NOMO-1 treated with dmso at 0.1 percent for 144 hours (cell line): ENCODE measurements at regions not wholly inside any gene's neighbourhood (a gene's known extent, or its start where the extent isn't known, plus 50 kb on each side); places are given as distances from the start of the nearest gene placed in this dataset.
A peak's percentile ranks its signal among the peaks of the same experiment; 100 is the strongest.

Experiments used
- DNase-seq: peaks from one replicate; lab custom pipeline; 2025; ENCODE audit not compliant: unreplicated experiment; lab: John Stamatoyannopoulos, UW

DNA sequence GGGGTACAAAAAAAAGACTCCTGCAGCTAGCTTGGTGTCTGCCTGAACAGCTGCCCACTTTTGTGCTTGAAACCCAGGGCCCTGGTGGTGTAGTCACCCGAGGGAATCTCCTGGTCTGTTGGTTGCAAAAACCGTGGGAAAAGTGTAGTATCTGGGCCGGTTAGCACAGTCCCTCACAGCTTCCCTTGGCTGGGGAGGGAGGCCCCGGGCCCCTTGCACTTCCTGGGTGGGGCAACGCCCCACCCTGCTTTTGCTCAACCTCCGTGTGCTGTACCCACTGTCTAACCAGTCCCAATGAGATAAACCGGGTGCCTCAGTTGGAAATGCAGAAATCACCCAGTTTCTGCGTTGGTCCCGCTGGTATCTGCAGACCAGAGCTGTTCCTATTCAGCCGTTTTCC lies 211.7 kb upstream of the ZPLD1 start:
- DNase-seq, result no peak

- DNase-seq, result peak; percentile 6
These were observed 210.6 kb upstream of the ZPLD1 start for GRCh38 chr3:102224171-102224570.

DNA sequence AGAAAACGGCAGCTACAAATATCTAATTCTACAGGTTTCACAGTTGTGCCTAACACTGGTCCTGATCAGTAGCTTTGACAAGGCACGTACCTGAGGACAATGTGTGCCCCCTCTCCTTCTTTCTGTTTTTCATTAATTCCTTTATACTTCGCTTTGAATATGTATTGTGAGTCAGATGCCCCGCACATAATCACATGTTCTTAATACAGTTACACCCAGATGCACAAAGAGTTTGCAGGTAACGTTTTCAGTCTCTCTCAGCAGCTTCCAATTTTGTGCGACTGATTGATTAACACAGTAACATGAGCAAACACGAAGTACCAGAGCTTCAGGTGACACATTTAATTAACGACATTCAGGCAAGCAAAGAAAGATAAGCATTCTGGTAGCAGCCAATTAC lies 209.8 kb upstream of the ZPLD1 start:
- DNase-seq, result no peak

- peak; percentile 5 for DNase-seq
These were observed 209.2 kb upstream of the ZPLD1 start for GRCh38 chr3:102225407-102226132.

- no peak for DNase-seq
These were observed 208.4 kb upstream of the ZPLD1 start for GRCh38 chr3:102226463-102226862.

GRCh38 chr3:102229062-102229655 lies 205.7 kb upstream of the ZPLD1 start:
- DNase-seq, result peak; percentile 59

DNA sequence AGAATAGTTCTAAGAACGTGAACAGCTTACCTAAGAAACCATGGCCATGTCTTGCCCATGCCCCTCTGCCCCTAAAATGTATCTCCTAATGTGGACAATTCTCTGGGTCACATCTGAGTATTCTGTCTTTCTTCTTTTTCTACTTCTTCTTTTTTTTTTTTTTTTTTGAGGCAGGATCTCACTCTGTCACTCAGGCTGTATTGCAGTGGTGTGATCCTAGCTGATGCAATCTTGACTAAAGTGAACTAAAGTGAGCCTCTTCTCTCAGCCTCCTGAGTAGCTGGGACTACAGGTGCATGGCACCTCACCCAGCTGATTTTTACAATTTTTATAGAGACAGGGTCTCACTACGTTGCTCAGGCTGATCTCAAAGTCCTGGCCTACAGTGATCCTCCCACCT lies 204.8 kb upstream of the ZPLD1 start:
- peak; percentile 3 for DNase-seq

GRCh38 chr3:102233881-102234280 lies 200.9 kb upstream of the ZPLD1 start:
- no peak for DNase-seq

DNA sequence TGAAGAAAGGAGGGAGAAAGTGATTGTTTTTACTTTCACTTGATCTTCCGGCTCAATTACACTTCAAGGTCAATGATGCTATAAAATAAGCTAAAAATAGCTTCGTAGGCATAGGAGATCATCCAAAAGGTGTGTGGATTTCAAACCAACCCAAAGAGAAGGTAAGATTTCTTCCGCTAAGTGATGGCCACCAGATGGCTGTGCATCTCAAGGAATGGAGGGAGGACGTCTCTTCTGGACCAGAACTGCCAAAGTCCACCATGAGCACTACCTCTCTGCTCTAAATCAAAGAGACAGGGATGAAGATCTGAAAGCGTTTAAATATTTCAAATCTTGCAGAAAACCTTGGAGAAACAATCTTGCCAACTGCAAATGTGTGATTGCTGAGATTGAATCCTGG lies 199.1 kb upstream of the ZPLD1 start:
- DNase-seq, result no peak

DNA sequence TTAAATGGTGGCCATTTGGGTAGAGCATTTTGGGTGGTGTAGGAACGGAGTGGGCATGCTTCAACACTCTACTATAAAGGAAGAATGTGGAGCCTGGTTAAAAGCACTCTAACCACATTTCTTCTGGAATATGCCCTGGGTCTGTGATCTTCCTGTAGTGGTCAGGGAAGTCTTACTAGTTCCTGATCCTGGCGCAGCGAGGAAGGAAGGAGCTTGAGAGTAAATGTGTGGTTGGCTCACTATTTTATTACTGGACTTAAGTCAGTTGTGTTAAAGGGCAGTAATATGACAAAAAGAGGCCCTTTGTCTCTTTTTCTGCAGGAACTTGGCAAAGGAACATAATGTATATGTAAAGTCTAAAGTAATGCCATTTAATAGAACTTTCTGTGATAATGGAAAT lies 197.6 kb upstream of the ZPLD1 start:
- no peak for DNase-seq

DNA sequence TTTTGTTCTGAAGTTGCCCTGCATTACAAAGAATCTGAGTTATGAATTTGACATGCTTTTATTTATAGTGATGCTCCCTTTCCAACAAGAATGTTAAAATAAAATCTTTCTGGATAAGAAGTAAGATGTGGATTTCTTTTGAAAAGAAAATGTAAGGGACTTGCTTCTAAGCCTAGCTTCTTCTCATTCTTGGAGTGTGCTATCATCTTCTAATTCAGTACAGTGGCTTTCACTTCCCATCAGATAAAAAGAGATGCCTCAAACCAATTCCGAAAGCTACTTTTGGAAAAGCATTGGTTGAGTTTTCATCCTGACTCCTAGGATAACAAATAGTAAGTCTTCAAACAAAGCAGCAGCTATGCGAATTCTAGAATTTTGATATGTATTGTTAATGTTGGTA lies 197.0 kb upstream of the ZPLD1 start:
- DNase-seq, result no peak

GRCh38 chr3:102238362-102238761 lies 196.5 kb upstream of the ZPLD1 start:
- DNase-seq, result no peak

- DNase-seq, result no peak
These were observed 194.1 kb upstream of the ZPLD1 start for GRCh38 chr3:102240720-102241119.

DNA sequence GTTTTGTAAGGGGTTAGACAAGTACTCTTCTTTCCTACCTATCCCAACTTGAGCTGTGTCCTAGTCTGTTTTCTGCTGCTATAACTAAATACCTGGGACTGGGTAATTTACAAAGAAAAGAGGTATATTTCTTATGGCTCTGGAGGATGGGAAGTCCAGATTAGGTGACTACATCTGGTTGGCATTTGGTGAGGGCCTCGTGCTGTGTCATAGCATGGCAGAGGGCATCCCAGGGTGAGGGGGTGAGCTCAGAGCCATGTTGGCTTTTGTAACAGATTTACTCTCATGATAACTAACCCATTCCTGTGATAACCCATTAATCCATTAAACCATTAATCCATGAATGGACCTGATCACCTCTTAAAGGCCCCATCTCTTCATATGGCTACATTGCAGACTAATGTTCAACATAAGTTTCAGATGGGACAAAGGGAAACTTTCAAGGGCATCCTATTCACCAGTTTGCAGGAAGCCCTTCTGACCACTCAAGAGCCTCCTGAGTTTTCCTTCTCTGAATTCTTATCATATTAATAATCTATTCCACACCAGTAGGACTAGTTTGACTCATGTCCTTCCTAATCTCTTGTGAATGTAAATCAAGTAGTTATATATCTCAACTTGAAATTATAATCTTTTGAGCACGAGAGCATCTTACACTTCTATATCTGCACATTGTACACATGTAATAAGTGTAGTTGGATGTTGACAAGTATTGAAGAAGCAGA lies 185.7 kb upstream of the ZPLD1 start:
- DNase-seq, result no peak

GRCh38 chr3:102255736-102256135 lies 179.1 kb upstream of the ZPLD1 start:
- no peak for DNase-seq

GRCh38 chr3:102258666-102259227 lies 176.1 kb upstream of the ZPLD1 start:
- DNase-seq, result no peak

DNA sequence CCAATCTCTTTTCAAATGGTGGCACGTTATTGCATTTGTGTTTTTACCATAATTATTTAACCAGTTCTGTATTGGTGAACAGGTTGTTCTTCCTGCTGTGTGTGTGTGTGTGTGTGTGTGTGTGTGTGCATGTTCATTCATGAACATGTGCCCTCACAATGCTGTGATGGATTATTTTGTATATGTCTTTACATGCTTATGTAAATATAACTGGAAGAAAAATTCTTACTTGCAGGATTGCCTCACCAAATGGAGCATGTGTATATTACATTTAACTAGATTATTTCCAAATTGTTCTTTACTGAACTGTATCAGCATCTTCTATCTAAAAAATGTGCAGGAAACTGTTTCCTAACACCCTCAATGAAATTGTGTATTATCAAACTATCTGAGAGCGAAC lies 175.2 kb upstream of the ZPLD1 start:
- DNase-seq, result no peak

- DNase-seq, result no peak
These were observed 169.1 kb upstream of the ZPLD1 start for GRCh38 chr3:102265720-102266119.

DNA sequence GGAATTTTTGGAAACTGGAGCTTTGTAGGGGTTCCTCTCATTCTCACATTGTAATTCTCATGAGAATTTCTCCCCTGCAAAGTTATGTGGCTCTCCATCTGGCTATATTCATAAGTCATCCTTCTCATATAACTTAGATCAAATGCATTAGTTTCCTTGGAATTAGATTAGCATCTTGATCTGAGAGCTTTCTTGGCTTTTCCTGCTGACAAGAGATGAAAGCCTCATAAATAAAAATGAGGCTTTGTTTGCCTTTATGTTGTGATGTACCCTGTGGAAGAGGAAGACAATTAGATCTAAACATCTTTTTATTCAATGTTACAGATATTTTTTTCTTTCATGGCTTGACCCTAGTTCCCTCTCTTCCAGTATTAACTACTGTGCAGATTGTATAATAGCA lies 165.4 kb upstream of the ZPLD1 start:
- DNase-seq, result no peak

DNA sequence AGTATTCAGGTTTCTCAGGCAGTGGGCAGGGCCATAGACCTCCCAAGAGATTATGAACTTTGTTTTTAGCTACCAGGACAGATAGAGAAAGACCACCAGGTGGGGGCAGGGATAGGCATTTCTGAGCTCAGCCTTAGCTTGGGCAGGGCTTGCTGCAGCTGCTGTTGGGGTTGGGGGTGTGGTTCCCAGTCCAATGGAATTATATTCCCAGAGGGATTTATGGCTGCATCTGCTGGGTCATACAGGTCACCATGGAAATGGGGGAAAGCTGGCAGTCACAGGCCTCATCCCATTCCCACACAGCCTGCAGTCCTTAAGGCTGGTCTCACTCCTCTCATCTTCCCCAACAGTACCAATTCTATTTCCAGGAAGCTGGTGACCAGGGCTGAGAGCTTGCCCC lies 144.6 kb upstream of the ZPLD1 start:
- DNase-seq, result no peak

GRCh38 chr3:102295756-102296155 lies 139.1 kb upstream of the ZPLD1 start:
- DNase-seq, result no peak

DNA sequence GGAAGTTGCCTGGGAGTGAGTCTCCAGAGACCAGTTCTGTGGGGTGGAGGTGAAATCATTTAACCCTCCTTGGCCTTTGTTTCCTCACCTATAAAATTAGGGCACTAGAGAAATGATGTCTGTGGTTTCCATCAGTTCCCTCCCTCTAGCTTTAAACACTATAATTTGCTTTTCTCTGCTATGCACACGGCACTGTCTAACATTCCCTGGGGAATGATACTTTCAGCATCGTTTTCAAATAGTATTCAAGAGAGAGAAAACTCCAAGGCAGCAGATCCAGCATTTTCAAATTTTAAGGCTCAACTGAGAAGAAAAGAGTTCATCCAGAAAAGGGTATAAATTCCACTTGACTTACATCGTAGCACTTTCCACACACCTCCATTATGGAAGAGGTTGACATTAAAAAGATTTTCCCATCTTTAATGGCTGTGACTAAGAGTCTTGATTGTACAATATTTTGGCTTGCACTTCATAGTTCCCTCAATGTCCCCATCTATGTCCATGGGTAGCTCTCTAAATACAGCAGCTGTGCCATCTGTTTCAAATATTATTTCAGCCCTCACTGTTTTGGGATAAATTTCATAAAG lies 137.7 kb upstream of the ZPLD1 start:
- DNase-seq, result no peak
